ENCODE measurements at regions not wholly inside any gene's neighbourhood (a gene's known extent, or its start where the extent isn't known, plus 50 kb on each side); places are given as distances from the start of the nearest gene placed in this dataset.

DNA sequence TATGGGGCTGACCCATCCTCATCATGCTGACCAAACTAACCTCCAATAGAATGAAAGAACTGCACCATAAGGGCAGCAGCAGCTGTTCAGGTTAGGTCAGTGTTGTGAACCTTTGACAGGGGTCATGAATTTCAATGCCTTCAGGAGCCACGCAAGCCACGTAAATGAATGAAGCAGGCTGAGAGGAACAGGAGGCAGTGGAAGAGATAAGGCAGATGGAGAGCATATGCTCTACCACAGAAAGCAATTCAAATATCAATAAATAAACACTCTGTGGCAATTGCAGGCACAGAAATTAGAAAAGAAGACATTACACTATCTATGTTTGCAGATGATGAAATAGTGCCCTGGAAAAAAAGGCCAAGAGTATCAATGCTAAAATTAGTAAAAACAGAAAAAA is 56.3 kb downstream of the SCG2 start:
- DNase-seq (no peak), ATAC-seq (no peak)

More for the DNA sequence above, 56.3 kb downstream of the SCG2 start:
- H3K36me3 Mint-ChIP-seq (ENCODE audit: low read depth): no peaks in the 10 kb centered on the region
- H3K27ac Mint-ChIP-seq: no peak overlapping the region
- no peak overlapping the region for H3K4me3 Mint-ChIP-seq
- no peaks in the 10 kb centered on the region for H3K27me3 Mint-ChIP-seq
- no peaks in the 10 kb centered on the region for H3K4me1 Mint-ChIP-seq
- no peaks in the 10 kb centered on the region for H3K9me3 Mint-ChIP-seq

Measured in activated naive CD8-positive, alpha-beta T cell treated with anti-CD3 and anti-CD28 coated beads, Interleukin-2, amount 50 U/mL, for 24 hours (primary cell).